GM06990 (cell line): ENCODE measurements at regions not wholly inside any gene's neighbourhood (a gene's known extent, or its start where the extent isn't known, plus 50 kb on each side); places are given as distances from the start of the nearest gene placed in this dataset.

Experiments used
- DNase-seq: peaks from one replicate; pipeline ENCODE4 v3.0.0-alpha.2; 2011; ENCODE audit not compliant: insufficient read length; ENCODE audit errors: extremely low read depth
- H3K27me3 ChIP-seq: replicated peaks from 2 replicates; pipeline ENCODE4 v1.6.0; 2011; ENCODE audit warnings: low read length; ENCODE audit not compliant: control insufficient read depth, insufficient read depth
- H3K36me3 ChIP-seq: 2 replicates; pipeline ENCODE4 v1.5.1; 2011; ENCODE audit warnings: low read length; ENCODE audit not compliant: control insufficient read depth, insufficient read depth
- H3K4me3 ChIP-seq: replicated peaks from 2 replicates; pipeline ENCODE4 v1.5.1; 2011; ENCODE audit warnings: low read depth, mild to moderate bottlenecking, control low read depth, low read length
- CTCF ChIP-seq: IDR thresholded peaks from 2 replicates; pipeline ENCODE4 v1.5.1; 2011; ENCODE audit warnings: low read length, control low read depth, mild to moderate bottlenecking, inconsistent platforms; ENCODE audit not compliant: insufficient read depth, poor library complexity, severe bottlenecking

- no peak for TF ChIP-seq CTCF
- no peak overlapping the region for H3K4me3 ChIP-seq
- H3K36me3 ChIP-seq, result no peaks in the 10 kb centered on the region
- H3K27me3 ChIP-seq, result no peaks in the 10 kb centered on the region
- DNase-seq, result no peak
These were observed 95.8 kb upstream of the ZNF716 start for GRCh38 chr7:57354195-57354594.

DNA sequence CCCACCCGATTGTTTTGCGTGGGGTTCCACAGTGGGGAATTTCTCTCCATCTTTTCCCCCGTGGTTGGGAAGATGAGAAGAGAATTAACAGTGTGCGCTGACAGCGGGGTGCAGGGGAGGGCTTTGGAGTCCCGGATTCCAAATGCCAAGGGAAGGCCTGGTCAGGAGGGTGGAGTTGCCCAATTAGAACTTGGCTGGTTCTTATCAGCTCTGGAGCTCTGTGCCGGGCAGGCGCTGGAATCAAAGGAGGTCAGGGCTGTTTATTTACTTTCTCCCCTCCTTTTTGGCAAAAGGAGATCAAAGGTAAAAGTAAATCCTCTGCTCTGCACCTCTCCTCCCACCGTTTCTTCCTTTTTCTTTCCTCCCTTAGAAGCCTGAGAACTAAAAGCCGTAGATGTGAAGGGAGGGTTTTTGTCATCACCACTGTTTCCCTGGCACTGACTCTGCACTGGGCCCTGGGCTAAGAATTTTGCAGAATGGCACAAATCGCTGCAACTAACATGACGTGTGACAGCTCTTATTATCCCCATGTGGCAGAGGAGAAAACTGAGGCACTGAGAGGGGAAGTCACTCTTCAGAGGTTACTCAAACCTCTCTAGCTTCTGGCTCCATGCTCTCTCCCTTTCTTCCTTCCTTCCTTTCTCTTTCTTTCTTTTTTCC is 95.2 kb upstream of the ZNF716 start:
- Histone ChIP-seq H3K4me3 (no peak overlapping the region), H3K36me3 (no peaks in the 10 kb centered on the region), H3K27me3 (no peaks in the 10 kb centered on the region)
- no peak for DNase-seq
- TF ChIP-seq CTCF, result no peak

- DNase-seq, result no peak
- H3K4me3 ChIP-seq, result no peak overlapping the region
- no peak for TF ChIP-seq CTCF
- H3K36me3 ChIP-seq, result no peaks in the 10 kb centered on the region
- no peaks in the 10 kb centered on the region for H3K27me3 ChIP-seq
These were observed 88.6 kb upstream of the ZNF716 start for GRCh38 chr7:57361406-57361805.

DNA sequence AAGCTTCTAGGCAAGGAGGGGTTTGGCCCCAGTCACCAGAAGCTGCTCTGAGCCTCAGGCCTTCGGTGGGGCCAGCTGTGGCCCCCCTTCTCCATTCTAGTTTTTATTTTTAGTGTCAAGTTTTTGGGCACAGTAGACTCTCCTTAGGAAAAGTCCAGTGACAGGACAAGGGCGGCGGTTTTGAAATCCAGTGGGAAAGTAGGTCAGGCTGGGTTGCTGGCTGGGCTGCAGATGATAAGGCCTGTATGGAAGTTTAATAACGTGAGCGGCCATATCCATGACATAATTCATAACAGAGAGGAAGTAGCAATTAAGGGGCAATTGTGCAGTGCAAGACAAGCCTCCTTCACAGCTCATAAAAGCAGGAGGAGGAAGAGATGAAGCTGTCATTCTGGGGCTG is 87.1 kb upstream of the ZNF716 start:
- DNase-seq, result no peak
- no peaks in the 10 kb centered on the region for H3K27me3 ChIP-seq
- no peaks in the 10 kb centered on the region for H3K36me3 ChIP-seq
- TF ChIP-seq CTCF, result no peak
- H3K4me3 ChIP-seq, result no peak overlapping the region

DNA sequence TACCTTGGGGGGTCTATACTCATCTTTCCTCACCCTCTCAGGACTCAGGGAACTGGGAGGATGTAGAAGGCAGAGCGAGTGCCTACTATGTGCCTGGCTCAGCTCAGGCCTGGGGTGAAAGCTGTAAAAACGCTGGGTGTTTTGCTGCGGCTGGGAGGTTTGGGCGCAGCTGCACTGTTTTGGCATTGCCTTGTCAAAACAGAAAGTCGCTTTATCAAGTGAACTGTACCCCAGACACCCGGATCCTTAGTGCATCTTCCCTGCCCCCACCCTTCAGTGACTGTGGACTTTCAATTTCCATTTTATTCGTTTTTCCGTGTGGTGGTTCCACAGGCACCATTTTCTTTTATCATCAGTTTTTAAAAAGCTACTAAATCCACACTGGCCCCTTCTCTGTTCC is 86.7 kb upstream of the ZNF716 start:
- no peak for DNase-seq
- H3K27me3 ChIP-seq, result no peaks in the 10 kb centered on the region
- TF ChIP-seq CTCF, result no peak
- H3K36me3 ChIP-seq, result no peaks in the 10 kb centered on the region
- H3K4me3 ChIP-seq, result no peak overlapping the region
